PFSK-1 (cell line): ENCODE measurements at regions not wholly inside any gene's neighbourhood (a gene's known extent, or its start where the extent isn't known, plus 50 kb on each side); places are given as distances from the start of the nearest gene placed in this dataset.

Source experiments
- FOXP2 ChIP-seq: optimal IDR thresholded peaks from 2 replicates; pipeline ENCODE3; 2011; ENCODE audit warnings: borderline replicate concordance, control low read depth, inconsistent platforms; ENCODE audit not compliant: insufficient read depth; ENCODE audit errors: extremely low read length, extremely low read depth
- POLR2AphosphoS5 ChIP-seq: IDR thresholded peaks from 2 replicates; pipeline ENCODE4 v1.6.1; 2012; ENCODE audit warnings: low read depth, mild to moderate bottlenecking, control low read depth, low read length, moderate library complexity
- SIN3A ChIP-seq: IDR thresholded peaks from 2 replicates; pipeline ENCODE4 v1.6.1; 2012; ENCODE audit warnings: mild to moderate bottlenecking, low read length, moderate library complexity, borderline replicate concordance; ENCODE audit not compliant: insufficient read depth
- TAF1 ChIP-seq: IDR thresholded peaks from 2 replicates; pipeline ENCODE4 v1.6.1; 2012; ENCODE audit warnings: low read length, control low read depth, borderline replicate concordance; ENCODE audit not compliant: insufficient read depth
- TF ChIP-seq, protein P1 (sequence below), 2 experiments: IDR thresholded peaks; 2 replicates each; pipeline versions ENCODE4 v1.6.1 to v1.8.0; 2011 to 2012; ENCODE audit warnings: low read depth in 2 of 2, low read length in 2 of 2, control low read depth in 1 of 2, inconsistent platforms in 1 of 2, mild to moderate bottlenecking in 1 of 2, moderate library complexity in 1 of 2; ENCODE audit not compliant: insufficient read depth in 1 of 2

DNA sequence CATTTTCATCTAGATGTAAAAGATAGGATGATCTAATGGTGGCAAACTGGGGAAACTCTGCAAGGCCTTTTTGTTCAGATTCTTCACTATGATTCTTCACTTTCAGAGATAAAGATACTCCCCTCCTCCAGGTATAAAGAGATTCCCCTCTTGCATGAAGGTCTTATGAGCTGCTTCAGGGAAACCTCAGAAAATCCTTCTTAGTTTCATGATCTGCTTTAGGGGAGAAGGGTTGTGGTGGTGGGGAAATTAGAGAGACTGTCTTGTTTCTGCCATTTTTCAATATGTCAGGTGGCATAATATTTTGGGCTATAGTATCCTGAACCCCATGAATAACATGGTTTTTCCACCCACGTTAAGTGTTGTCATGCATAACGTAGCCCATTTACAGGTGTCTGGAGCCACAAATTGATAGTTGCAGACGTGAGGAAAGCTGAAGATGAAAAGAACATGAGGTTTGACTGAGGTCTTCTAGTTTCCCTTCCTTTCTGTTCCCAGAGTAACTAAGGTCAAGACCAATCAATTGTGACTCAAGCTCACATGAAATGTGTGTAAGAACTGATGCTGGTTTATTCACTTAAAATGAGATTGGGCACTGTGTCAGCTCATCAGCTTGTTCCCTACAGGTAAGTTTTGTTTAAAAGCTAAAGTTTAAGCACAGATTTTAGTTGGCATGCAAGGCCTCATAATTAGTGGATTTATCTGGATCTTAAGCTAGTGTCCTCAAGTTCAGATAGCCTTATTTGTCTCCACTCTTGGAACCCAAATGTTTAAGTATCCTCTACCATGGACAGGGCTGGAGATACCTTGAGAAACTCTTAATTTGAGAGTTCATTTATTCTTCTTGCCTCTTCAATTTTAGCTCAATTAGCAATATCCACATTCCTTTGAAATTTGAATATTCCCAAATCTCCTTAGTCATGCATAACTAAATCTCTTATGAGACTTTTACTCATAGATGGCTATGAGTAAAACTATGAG is 304.5 kb upstream of the FANCL start:
- TF ChIP-seq TAF1, result no peak
- TF ChIP-seq POLR2AphosphoS5, result no peak
- no peak for TF ChIP-seq SIN3A
- TF ChIP-seq, protein P1, sequence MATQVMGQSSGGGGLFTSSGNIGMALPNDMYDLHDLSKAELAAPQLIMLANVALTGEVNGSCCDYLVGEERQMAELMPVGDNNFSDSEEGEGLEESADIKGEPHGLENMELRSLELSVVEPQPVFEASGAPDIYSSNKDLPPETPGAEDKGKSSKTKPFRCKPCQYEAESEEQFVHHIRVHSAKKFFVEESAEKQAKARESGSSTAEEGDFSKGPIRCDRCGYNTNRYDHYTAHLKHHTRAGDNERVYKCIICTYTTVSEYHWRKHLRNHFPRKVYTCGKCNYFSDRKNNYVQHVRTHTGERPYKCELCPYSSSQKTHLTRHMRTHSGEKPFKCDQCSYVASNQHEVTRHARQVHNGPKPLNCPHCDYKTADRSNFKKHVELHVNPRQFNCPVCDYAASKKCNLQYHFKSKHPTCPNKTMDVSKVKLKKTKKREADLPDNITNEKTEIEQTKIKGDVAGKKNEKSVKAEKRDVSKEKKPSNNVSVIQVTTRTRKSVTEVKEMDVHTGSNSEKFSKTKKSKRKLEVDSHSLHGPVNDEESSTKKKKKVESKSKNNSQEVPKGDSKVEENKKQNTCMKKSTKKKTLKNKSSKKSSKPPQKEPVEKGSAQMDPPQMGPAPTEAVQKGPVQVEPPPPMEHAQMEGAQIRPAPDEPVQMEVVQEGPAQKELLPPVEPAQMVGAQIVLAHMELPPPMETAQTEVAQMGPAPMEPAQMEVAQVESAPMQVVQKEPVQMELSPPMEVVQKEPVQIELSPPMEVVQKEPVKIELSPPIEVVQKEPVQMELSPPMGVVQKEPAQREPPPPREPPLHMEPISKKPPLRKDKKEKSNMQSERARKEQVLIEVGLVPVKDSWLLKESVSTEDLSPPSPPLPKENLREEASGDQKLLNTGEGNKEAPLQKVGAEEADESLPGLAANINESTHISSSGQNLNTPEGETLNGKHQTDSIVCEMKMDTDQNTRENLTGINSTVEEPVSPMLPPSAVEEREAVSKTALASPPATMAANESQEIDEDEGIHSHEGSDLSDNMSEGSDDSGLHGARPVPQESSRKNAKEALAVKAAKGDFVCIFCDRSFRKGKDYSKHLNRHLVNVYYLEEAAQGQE (IDR thresholded peaks at IDR 0.05; ENCODE audit: insufficient read depth in 1 of 2, low read depth in 2 of 2, low read length in 2 of 2), result no peak
- TF ChIP-seq FOXP2, result no peak
